Activated T-cell treated with anti-CD3 and anti-CD28 coated beads for 48 hours (primary cell): ENCODE measurements at regions not wholly inside any gene's neighbourhood (a gene's known extent, or its start where the extent isn't known, plus 50 kb on each side); places are given as distances from the start of the nearest gene placed in this dataset.

Source experiments
- DNase-seq: peaks from one replicate; pipeline ENCODE4 v3.0.0-alpha.2; 2020; ENCODE audit warnings: low read depth

GRCh38 chr20:60636417-60636816, 615.6 kb upstream of the CDH4 start:
- DNase-seq, result no peak

- no peak for DNase-seq
These were observed 614.3 kb upstream of the CDH4 start for GRCh38 chr20:60637801-60638200.

GRCh38 chr20:60638430-60639098, 613.5 kb upstream of the CDH4 start:
- DNase-seq, result no peak

GRCh38 chr20:60641879-60642447, 610.1 kb upstream of the CDH4 start:
- DNase-seq, result no peak

- DNase-seq, result no peak
These were observed 609.5 kb upstream of the CDH4 start for GRCh38 chr20:60642541-60642940.

- DNase-seq, result no peak
These were observed 603.5 kb upstream of the CDH4 start for GRCh38 chr20:60648556-60648955.

- DNase-seq, result no peak
These were observed 602.5 kb upstream of the CDH4 start for GRCh38 chr20:60649541-60649940.

GRCh38 chr20:60650087-60650486, 602.0 kb upstream of the CDH4 start:
- no peak for DNase-seq

GRCh38 chr20:60652046-60652445, 600.0 kb upstream of the CDH4 start:
- no peak for DNase-seq

- DNase-seq, result no peak
These were observed 599.4 kb upstream of the CDH4 start for GRCh38 chr20:60652615-60653014.

- no peak for DNase-seq
These were observed 598.8 kb upstream of the CDH4 start for GRCh38 chr20:60653111-60653845.

- DNase-seq, result no peak
These were observed 593.4 kb upstream of the CDH4 start for GRCh38 chr20:60658681-60659080.

- no peak for DNase-seq
These were observed 592.8 kb upstream of the CDH4 start for GRCh38 chr20:60659240-60659639.

- no peak for DNase-seq
These were observed 589.8 kb upstream of the CDH4 start for GRCh38 chr20:60662307-60662706.

- no peak for DNase-seq
These were observed 588.0 kb upstream of the CDH4 start for GRCh38 chr20:60664106-60664505.

GRCh38 chr20:60667641-60668040, 584.4 kb upstream of the CDH4 start:
- no peak for DNase-seq

GRCh38 chr20:60669211-60669610, 582.9 kb upstream of the CDH4 start:
- DNase-seq, result no peak

- no peak for DNase-seq
These were observed 576.0 kb upstream of the CDH4 start for GRCh38 chr20:60676011-60676410.

- DNase-seq, result no peak
These were observed 574.2 kb upstream of the CDH4 start for GRCh38 chr20:60677819-60678218.

- no peak for DNase-seq
These were observed 571.5 kb upstream of the CDH4 start for GRCh38 chr20:60680554-60680953.

GRCh38 chr20:60687213-60687612, 564.8 kb upstream of the CDH4 start:
- DNase-seq, result no peak

GRCh38 chr20:60690771-60691170, 561.3 kb upstream of the CDH4 start:
- DNase-seq, result no peak

- no peak for DNase-seq
These were observed 560.0 kb upstream of the CDH4 start for GRCh38 chr20:60691966-60692615.
